ENCODE measurements at regions not wholly inside any gene's neighbourhood (a gene's known extent, or its start where the extent isn't known, plus 50 kb on each side); places are given as distances from the start of the nearest gene placed in this dataset.

GRCh38 chr13:76759877-76760276 is 126.3 kb downstream of the KCTD12 start:
- TF ChIP-seq POLR2AphosphoS5 (IDR thresholded peaks at IDR 0.05; ENCODE audit: borderline replicate concordance, low read depth, low read length) (no peak), EZH2 (IDR thresholded peaks at IDR 0.05) (no peak), FOXP2 (optimal IDR thresholded peaks at IDR 0.05; ENCODE audit: control extremely low read depth, extremely low read length, insufficient read depth) (no peak)
